ENCODE measurements at regions not wholly inside any gene's neighbourhood (a gene's known extent, or its start where the extent isn't known, plus 50 kb on each side); places are given as distances from the start of the nearest gene placed in this dataset.

GRCh38 chr6:92504509-92504908 lies 914.9 kb downstream of the EPHA7 start:
- Histone ChIP-seq H2AK5ac (ENCODE audit: low read depth, low read length) (no peak overlapping the region), H3K4me1 (replicated peaks in 1 of 4; ENCODE audit: control insufficient read depth in 3 of 4, insufficient read depth in 4 of 4, low read length in 3 of 4) (no peaks in the 10 kb centered on the region), H2BK5ac (ENCODE audit: low read depth, low read length) (no peak overlapping the region), H3K27me3 (replicated peaks in 1 of 4; ENCODE audit: control insufficient read depth in 3 of 4, extremely low read depth in 1 of 4, insufficient read depth in 3 of 4, low read length in 3 of 4) (no peaks in the 10 kb centered on the region), H4K5ac (ENCODE audit: insufficient read length, low read depth, low read length) (no peak overlapping the region), H3K23ac (ENCODE audit: insufficient read length) (no peak overlapping the region), H2BK120ac (replicated peaks; ENCODE audit: low read depth, low read length) (no peak overlapping the region), H3K27ac (ENCODE audit: low read depth, low read length) (no peak overlapping the region), H3K4me2 (ENCODE audit: insufficient read depth in 1 of 2, low read depth in 2 of 2, low read length in 2 of 2) (no peak overlapping the region), H3K18ac (ENCODE audit: extremely low read depth, low read length) (no peak overlapping the region), H2BK15ac (ENCODE audit: low read length) (no peak overlapping the region), H2AFZ (ENCODE audit: low read length) (no peak overlapping the region), H3K56ac (replicated peaks; ENCODE audit: insufficient read length, low read depth, low read length) (no peak overlapping the region), H4K91ac (replicated peaks; ENCODE audit: insufficient read length, low read length) (no peak overlapping the region), H3K4ac (replicated peaks; ENCODE audit: insufficient read length, low read depth, low read length) (no peak overlapping the region), H3K9me3 (ENCODE audit: insufficient read depth in 2 of 2, low read depth in 1 of 2, low read length in 1 of 2) (no peaks in the 10 kb centered on the region), H3K23me2 (ENCODE audit: low read depth, low read length) (no peaks in the 10 kb centered on the region), H3K79me2 (ENCODE audit: control insufficient read depth in 1 of 2, insufficient read depth in 2 of 2, low read length in 2 of 2) (no peaks in the 10 kb centered on the region), H3K79me1 (ENCODE audit: low read depth, low read length) (no peaks in the 10 kb centered on the region), H3K4me3 (ENCODE audit: extremely low read depth in 1 of 4, insufficient read depth in 2 of 4, low read depth in 3 of 4, low read length in 4 of 4) (no peak overlapping the region), H4K20me1 (replicated peaks in 1 of 2; ENCODE audit: control insufficient read depth in 1 of 2, insufficient read depth in 2 of 2, low read length in 2 of 2) (no peaks in the 10 kb centered on the region), H2BK12ac (ENCODE audit: low read depth, low read length) (no peak overlapping the region), H3K14ac (ENCODE audit: insufficient read length) (no peak overlapping the region), H3K36me3 (ENCODE audit: control insufficient read depth in 2 of 4, insufficient read depth in 4 of 4, low read length in 3 of 4) (no peaks in the 10 kb centered on the region), H4K8ac (ENCODE audit: extremely low read depth, insufficient read depth, low read length) (no peak overlapping the region), H3K9ac (replicated peaks in 1 of 4; ENCODE audit: extremely low read depth in 1 of 4, low read depth in 3 of 4, low read length in 3 of 4) (no peak overlapping the region), H2BK20ac (ENCODE audit: low read length) (no peak overlapping the region)
- CTCF ChIA-PET (ENCODE audit: partially characterized antibody), result no interaction called here
- FAIRE-seq, result no peak
- DNase-seq (ENCODE audit: low read depth in 1 of 2, low spot score in 2 of 2), result no peak
- TF ChIP-seq KDM4A (IDR thresholded peaks at IDR 0.05; ENCODE audit: low read depth, low read length, severe bottlenecking) (no peak), ATF2 (IDR thresholded peaks at IDR 0.05; ENCODE audit: low read length) (no peak), KDM1A (IDR thresholded peaks at IDR 0.05; ENCODE audit: borderline replicate concordance, low read length) (no peak), USF2 (IDR thresholded peaks at IDR 0.05; ENCODE audit: low read length) (no peak), SIRT6 (IDR thresholded peaks at IDR 0.05; ENCODE audit: low read length) (no peak), POU5F1 (IDR thresholded peaks at IDR 0.05; ENCODE audit: low read depth, low read length) (no peak), SIN3A (conservative IDR thresholded peaks at IDR 0.05 in 1 of 2, IDR thresholded peaks at IDR 0.05 in 1 of 2; ENCODE audit: low read depth in 1 of 2, low read length in 2 of 2) (no peak), GTF2F1 (IDR thresholded peaks at IDR 0.05; ENCODE audit: borderline replicate concordance, low read depth, low read length) (no peak), EP300 (IDR thresholded peaks at IDR 0.05; ENCODE audit: borderline replicate concordance in 1 of 2, low read depth in 2 of 2, low read length in 2 of 2) (no peak), PHF8 (conservative IDR thresholded peaks at IDR 0.05; ENCODE audit: low read depth, low read length) (no peak)
- POLR2A ChIA-PET (ENCODE audit: partially characterized antibody), result no interaction called here

Measured in H1 (cell line).